ENCODE measurements at regions not wholly inside any gene's neighbourhood (a gene's known extent, or its start where the extent isn't known, plus 50 kb on each side); places are given as distances from the start of the nearest gene placed in this dataset.

GRCh38 chr9:108474356-108474755 is 381.4 kb downstream of the ACTL7B start:
- H3K4me3 ChIP-seq = no peak overlapping the region
- intact Hi-C loops (cut with DNase I; ENCODE audit: low total_unique reads) = no loop called here
- H3K36me3 ChIP-seq = no peaks in the 10 kb centered on the region
- TF ChIP-seq CTCF (IDR thresholded peaks at IDR 0.05) = no peak
- no peaks in the 10 kb centered on the region for H3K27me3 ChIP-seq
- peaks cover 0 to 57% (median 21%) of the 10 kb centered on the region in 4 donors for H3K4me1 ChIP-seq
- H3K27ac ChIP-seq = no peak overlapping the region
- no peaks in the 10 kb centered on the region for H3K9me3 ChIP-seq
- no peak for DNase-seq

- Histone ChIP-seq H3K27me3 (no peaks in the 10 kb centered on the region), H3K9me3 (no peaks in the 10 kb centered on the region), H3K4me3 (no peak overlapping the region), H3K4me1 (peaks cover 0 to 57% (median 21%) of the 10 kb centered on the region in 4 donors), H3K36me3 (no peaks in the 10 kb centered on the region), H3K27ac (no peak overlapping the region)
- no peak for TF ChIP-seq CTCF (IDR thresholded peaks at IDR 0.05)
- peak; percentile 45 to 74 for DNase-seq
- intact Hi-C loops (cut with DNase I; ENCODE audit: low total_unique reads) = no loop called here
Observed at GRCh38 chr9:108473209-108474112, 382.3 kb downstream of the ACTL7B start.

GRCh38 chr9:108469654-108470053 is 386.1 kb downstream of the ACTL7B start:
- DNase-seq = no peak
- Histone ChIP-seq H3K4me1 (peaks cover 0 to 53% (median 16%) of the 10 kb centered on the region in 4 donors), H3K9me3 (no peaks in the 10 kb centered on the region), H3K4me3 (no peak overlapping the region), H3K27me3 (no peaks in the 10 kb centered on the region), H3K27ac (no peak overlapping the region), H3K36me3 (no peaks in the 10 kb centered on the region)
- no peak for TF ChIP-seq CTCF (IDR thresholded peaks at IDR 0.05)
- intact Hi-C loops (cut with DNase I; ENCODE audit: low total_unique reads) = no loop called here

GRCh38 chr9:108468364-108468763 is 387.4 kb downstream of the ACTL7B start:
- Histone ChIP-seq H3K4me1 (peaks cover 0 to 49% (median 9%) of the 10 kb centered on the region in 4 donors), H3K36me3 (no peaks in the 10 kb centered on the region), H3K27me3 (no peaks in the 10 kb centered on the region), H3K27ac (peak overlapping the region in 1 of 2 donors; percentile 42), H3K9me3 (no peaks in the 10 kb centered on the region), H3K4me3 (no peak overlapping the region)
- no peak for TF ChIP-seq CTCF (IDR thresholded peaks at IDR 0.05)
- no peak for DNase-seq
- intact Hi-C loops (cut with DNase I; ENCODE audit: low total_unique reads) = no loop called here

- no peaks in the 10 kb centered on the region for H3K36me3 ChIP-seq
- peak overlapping the region in 1 of 2 donors; percentile 42 for H3K27ac ChIP-seq
- peaks cover 0 to 43% (median 7%) of the 10 kb centered on the region in 4 donors for H3K4me1 ChIP-seq
- H3K27me3 ChIP-seq = no peaks in the 10 kb centered on the region
- TF ChIP-seq CTCF (IDR thresholded peaks at IDR 0.05) = no peak
- H3K4me3 ChIP-seq = no peak overlapping the region
- DNase-seq = no peak
- H3K9me3 ChIP-seq = no peaks in the 10 kb centered on the region
- intact Hi-C loops (cut with DNase I; ENCODE audit: low total_unique reads) = no loop called here
Observed at GRCh38 chr9:108467653-108468324, 388.0 kb downstream of the ACTL7B start.
